ENCODE measurements at regions not wholly inside any gene's neighbourhood (a gene's known extent, or its start where the extent isn't known, plus 50 kb on each side); places are given as distances from the start of the nearest gene placed in this dataset.

DNA sequence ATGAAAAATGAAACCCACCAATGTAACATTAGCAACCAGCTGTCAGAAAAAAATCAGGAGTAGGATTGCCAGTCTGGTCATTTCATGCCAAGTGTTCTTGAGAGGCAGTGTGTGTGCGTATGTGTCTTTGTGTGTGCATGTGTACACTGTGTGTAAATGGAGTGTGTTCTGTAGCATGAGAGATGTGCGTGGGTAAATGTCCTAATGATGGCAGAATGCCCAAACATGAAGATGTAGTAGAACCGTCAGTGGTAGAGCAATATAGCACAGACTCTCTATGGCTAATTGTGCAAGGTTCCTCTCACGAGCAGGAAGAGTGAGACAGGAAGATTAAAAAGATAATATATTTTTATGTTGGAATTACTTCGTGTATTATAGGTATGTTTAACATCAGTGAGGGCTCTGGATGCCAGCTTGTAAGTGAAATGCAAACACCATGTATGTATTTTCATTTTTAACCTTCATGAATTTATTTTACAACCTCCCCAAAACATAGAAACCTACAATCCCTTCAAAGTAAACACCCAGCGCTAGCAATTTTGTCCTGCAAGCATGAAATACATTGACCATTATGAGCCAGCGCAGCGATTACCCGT lies 1038.7 kb downstream of the IGSF11 start:
- TF ChIP-seq ARNTL (CRISPR knock-in tag; IDR thresholded peaks at IDR 0.05; ENCODE audit: borderline replicate concordance, low read depth), result no peak
- no peak for TF ChIP-seq PPARA (CRISPR knock-in tag; IDR thresholded peaks at IDR 0.05; ENCODE audit: borderline replicate concordance)
- TF ChIP-seq, protein P1, sequence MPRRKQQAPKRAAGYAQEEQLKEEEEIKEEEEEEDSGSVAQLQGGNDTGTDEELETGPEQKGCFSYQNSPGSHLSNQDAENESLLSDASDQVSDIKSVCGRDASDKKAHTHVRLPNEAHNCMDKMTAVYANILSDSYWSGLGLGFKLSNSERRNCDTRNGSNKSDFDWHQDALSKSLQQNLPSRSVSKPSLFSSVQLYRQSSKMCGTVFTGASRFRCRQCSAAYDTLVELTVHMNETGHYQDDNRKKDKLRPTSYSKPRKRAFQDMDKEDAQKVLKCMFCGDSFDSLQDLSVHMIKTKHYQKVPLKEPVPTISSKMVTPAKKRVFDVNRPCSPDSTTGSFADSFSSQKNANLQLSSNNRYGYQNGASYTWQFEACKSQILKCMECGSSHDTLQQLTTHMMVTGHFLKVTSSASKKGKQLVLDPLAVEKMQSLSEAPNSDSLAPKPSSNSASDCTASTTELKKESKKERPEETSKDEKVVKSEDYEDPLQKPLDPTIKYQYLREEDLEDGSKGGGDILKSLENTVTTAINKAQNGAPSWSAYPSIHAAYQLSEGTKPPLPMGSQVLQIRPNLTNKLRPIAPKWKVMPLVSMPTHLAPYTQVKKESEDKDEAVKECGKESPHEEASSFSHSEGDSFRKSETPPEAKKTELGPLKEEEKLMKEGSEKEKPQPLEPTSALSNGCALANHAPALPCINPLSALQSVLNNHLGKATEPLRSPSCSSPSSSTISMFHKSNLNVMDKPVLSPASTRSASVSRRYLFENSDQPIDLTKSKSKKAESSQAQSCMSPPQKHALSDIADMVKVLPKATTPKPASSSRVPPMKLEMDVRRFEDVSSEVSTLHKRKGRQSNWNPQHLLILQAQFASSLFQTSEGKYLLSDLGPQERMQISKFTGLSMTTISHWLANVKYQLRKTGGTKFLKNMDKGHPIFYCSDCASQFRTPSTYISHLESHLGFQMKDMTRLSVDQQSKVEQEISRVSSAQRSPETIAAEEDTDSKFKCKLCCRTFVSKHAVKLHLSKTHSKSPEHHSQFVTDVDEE (CRISPR knock-in tag; IDR thresholded peaks at IDR 0.05), result no peak
- TF ChIP-seq TOX (CRISPR knock-in tag; IDR thresholded peaks at IDR 0.05; ENCODE audit: borderline replicate concordance), result no peak
- no peak for TF ChIP-seq ZFP30 (CRISPR knock-in tag; IDR thresholded peaks at IDR 0.05)
- no peak for TF ChIP-seq ESRRG (CRISPR knock-in tag; IDR thresholded peaks at IDR 0.05)
- no peak for TF ChIP-seq BACH2 (CRISPR knock-in tag; IDR thresholded peaks at IDR 0.05; ENCODE audit: borderline replicate concordance)
- TF ChIP-seq GLIS3 (CRISPR knock-in tag; IDR thresholded peaks at IDR 0.05), result no peak
- no peak for TF ChIP-seq CSDC2 (CRISPR knock-in tag; IDR thresholded peaks at IDR 0.05)
- no peak for TF ChIP-seq ZNF70 (CRISPR knock-in tag; IDR thresholded peaks at IDR 0.05)
- TF ChIP-seq RARB (CRISPR knock-in tag; IDR thresholded peaks at IDR 0.05), result no peak
- TF ChIP-seq, protein P2, sequence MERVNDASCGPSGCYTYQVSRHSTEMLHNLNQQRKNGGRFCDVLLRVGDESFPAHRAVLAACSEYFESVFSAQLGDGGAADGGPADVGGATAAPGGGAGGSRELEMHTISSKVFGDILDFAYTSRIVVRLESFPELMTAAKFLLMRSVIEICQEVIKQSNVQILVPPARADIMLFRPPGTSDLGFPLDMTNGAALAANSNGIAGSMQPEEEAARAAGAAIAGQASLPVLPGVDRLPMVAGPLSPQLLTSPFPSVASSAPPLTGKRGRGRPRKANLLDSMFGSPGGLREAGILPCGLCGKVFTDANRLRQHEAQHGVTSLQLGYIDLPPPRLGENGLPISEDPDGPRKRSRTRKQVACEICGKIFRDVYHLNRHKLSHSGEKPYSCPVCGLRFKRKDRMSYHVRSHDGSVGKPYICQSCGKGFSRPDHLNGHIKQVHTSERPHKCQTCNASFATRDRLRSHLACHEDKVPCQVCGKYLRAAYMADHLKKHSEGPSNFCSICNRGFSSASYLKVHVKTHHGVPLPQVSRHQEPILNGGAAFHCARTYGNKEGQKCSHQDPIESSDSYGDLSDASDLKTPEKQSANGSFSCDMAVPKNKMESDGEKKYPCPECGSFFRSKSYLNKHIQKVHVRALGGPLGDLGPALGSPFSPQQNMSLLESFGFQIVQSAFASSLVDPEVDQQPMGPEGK (CRISPR knock-in tag; IDR thresholded peaks at IDR 0.05; ENCODE audit: borderline replicate concordance), result no peak
- no peak for TF ChIP-seq ISL1 (CRISPR knock-in tag; IDR thresholded peaks at IDR 0.05)
- no peak for TF ChIP-seq TCF4 (CRISPR knock-in tag; IDR thresholded peaks at IDR 0.05; ENCODE audit: borderline replicate concordance)
- no peak for TF ChIP-seq ZFP3 (CRISPR knock-in tag; IDR thresholded peaks at IDR 0.05)

DNA sequence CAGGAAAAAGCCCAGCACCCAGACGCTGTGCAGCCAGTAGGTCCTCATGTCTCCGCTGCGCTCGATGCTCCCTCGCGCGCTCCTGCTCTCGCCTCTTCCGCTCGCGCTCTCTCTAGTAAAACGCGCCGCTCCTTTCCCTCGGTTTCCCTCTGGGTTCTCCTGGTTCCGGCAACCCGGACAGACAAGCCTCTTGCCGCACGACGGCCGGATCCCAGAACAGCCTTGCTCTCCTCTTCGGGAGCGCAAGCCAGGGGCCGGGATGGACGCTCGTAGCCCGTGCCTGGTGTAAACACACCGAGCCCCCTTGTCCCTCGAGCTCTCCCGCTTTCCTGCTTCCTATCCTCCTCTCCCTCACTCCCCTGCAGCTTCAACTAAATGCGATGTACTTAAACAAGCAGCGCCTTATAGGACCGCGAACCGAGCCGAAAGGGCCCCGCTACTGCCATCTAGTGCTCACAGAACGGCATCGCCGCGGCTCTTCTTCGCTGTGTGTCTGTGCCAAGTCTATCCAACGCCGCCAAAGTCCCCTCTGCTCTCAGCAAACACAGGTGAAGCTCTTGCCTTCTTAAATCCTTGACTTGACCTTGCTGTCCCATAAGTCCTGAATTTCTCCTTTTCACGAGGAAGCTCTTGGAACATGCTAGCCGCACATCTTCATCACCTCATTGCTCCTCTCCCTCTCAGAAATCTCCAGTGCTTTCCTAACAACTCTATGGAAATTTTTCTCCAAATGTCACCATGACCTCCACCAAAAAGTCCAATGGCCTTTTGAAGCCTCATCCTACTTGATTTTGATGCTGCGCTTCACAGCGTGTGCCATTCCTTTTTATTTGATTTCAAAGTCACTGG lies 1037.2 kb downstream of the IGSF11 start:
- TF ChIP-seq, protein P3, sequence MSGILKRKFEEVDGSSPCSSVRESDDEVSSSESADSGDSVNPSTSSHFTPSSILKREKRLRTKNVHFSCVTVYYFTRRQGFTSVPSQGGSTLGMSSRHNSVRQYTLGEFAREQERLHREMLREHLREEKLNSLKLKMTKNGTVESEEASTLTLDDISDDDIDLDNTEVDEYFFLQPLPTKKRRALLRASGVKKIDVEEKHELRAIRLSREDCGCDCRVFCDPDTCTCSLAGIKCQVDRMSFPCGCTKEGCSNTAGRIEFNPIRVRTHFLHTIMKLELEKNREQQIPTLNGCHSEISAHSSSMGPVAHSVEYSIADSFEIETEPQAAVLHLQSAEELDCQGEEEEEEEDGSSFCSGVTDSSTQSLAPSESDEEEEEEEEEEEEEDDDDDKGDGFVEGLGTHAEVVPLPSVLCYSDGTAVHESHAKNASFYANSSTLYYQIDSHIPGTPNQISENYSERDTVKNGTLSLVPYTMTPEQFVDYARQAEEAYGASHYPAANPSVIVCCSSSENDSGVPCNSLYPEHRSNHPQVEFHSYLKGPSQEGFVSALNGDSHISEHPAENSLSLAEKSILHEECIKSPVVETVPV (CRISPR knock-in tag; IDR thresholded peaks at IDR 0.05), result 0 out of 2 replicates have a peak, but pooled peaks have one; percentile 18
- no peak for TF ChIP-seq TOX (CRISPR knock-in tag; IDR thresholded peaks at IDR 0.05; ENCODE audit: borderline replicate concordance)
- ATAC-seq, result peak; percentile 97

More for the DNA sequence above, 1038.7 kb downstream of the IGSF11 start:
- ATAC-seq, result no peak

DNA sequence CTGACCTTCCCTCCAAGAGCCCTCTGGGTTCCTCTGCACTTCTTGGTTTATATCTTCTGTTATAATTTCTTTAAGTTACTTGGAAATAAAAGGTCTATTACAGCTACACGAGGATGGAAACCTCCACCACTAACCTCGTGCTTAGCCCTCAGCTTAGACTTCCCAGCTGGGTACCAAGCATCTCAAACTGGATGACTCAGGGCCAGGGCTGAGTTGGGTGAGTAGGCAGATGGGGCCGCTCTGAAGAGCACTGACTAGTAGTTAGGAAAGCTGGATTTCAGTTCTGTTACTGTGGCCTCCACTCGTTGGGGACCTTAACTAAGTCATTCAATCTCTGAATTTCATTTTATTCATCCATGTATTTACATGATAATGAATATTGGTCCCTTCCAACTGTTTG lies 1036.6 kb downstream of the IGSF11 start:
- peak; percentile 16; the same call in 1 of the 3 replicates for ATAC-seq
- TF ChIP-seq, protein P4, sequence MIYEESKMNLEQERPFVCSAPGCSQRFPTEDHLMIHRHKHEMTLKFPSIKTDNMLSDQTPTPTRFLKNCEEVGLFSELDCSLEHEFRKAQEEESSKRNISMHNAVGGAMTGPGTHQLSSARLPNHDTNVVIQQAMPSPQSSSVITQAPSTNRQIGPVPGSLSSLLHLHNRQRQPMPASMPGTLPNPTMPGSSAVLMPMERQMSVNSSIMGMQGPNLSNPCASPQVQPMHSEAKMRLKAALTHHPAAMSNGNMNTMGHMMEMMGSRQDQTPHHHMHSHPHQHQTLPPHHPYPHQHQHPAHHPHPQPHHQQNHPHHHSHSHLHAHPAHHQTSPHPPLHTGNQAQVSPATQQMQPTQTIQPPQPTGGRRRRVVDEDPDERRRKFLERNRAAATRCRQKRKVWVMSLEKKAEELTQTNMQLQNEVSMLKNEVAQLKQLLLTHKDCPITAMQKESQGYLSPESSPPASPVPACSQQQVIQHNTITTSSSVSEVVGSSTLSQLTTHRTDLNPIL (CRISPR knock-in tag; IDR thresholded peaks at IDR 0.05; ENCODE audit: low read depth), result no peak
- no peak for TF ChIP-seq ARNTL (CRISPR knock-in tag; IDR thresholded peaks at IDR 0.05; ENCODE audit: borderline replicate concordance, low read depth)
- TF ChIP-seq, protein P1 (CRISPR knock-in tag; IDR thresholded peaks at IDR 0.05), result no peak

Data from SK-N-SH treated with all-trans-retinoic acid at 6 μM for 48 hours (cell line).